ENCODE measurements at regions not wholly inside any gene's neighbourhood (a gene's known extent, or its start where the extent isn't known, plus 50 kb on each side); places are given as distances from the start of the nearest gene placed in this dataset.

DNA sequence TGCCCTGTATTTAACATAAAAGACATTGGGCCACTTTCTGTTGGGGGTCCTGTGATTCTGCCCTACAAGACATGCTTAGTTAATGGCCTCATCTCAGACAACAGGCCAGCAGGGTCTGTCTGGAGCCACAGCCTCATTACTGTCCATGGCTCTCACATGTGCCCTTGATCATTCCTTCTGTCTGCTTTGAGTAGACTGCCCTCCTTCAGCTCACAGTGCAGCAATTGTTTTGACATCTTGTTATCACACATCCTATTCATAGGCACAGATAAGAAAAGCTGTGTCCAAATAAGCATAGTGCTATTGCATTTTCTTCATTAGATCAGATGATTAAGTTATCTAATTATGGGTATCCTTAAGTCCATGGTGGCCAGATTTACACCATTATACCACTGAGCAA, 127.9 kb downstream of the KCTD12 start:
- TF ChIP-seq, protein P1, sequence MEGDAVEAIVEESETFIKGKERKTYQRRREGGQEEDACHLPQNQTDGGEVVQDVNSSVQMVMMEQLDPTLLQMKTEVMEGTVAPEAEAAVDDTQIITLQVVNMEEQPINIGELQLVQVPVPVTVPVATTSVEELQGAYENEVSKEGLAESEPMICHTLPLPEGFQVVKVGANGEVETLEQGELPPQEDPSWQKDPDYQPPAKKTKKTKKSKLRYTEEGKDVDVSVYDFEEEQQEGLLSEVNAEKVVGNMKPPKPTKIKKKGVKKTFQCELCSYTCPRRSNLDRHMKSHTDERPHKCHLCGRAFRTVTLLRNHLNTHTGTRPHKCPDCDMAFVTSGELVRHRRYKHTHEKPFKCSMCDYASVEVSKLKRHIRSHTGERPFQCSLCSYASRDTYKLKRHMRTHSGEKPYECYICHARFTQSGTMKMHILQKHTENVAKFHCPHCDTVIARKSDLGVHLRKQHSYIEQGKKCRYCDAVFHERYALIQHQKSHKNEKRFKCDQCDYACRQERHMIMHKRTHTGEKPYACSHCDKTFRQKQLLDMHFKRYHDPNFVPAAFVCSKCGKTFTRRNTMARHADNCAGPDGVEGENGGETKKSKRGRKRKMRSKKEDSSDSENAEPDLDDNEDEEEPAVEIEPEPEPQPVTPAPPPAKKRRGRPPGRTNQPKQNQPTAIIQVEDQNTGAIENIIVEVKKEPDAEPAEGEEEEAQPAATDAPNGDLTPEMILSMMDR (IDR thresholded peaks at IDR 0.05; ENCODE audit: low read depth, low read length, missing control alignments), result no peak

DNA sequence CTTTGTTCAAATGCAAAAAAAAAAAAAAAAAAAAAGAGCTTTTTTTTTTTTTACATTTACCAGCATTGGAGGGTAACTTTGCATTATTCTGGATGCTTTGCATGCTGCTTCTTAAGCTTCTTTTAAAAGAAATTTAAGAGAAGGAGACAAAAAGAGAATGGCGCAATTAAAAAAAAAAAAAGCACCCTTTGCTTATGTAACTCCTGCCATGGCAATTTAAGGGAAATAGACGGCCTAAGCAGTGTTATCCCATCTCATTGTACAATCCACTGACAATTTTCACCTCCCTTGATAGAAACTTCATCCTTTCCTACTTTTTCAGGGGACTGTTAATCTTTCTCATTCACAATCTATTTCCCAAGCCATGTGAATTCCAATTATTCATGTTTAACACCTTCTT, 129.8 kb downstream of the KCTD12 start:
- H3K4me3 ChIP-seq (replicated peaks; ENCODE audit: low read depth, low read length), result no peak overlapping the region
- no peak for DNase-seq (ENCODE audit: extremely low read depth, low read depth)
- TF ChIP-seq, protein P1 (IDR thresholded peaks at IDR 0.05; ENCODE audit: low read depth, low read length, missing control alignments), result no peak

More for the DNA sequence above, 127.9 kb downstream of the KCTD12 start:
- DNase-seq (ENCODE audit: extremely low read depth, low read depth), result no peak
- no peak overlapping the region for H3K4me3 ChIP-seq (replicated peaks; ENCODE audit: low read depth, low read length)

DNA sequence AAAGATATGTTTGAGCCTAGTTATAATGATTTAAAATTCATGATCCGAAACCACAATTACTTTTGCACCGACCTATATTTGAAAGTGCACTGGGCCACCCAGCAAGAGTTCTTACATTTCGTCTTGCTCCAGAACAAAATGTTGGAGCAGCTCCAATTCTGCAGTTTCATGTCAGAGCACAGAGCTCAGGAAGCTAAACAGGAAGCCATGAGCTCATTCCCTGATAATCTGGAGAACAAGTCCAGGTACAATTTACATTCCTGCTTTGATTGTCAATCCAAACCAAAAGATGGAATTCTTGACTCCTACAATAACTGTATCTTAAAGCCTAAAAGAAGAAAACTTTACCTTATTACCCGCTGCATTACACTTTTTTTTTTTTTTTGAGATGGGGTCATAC, 131.8 kb downstream of the KCTD12 start:
- TF ChIP-seq, protein P1 (IDR thresholded peaks at IDR 0.05; ENCODE audit: low read depth, low read length, missing control alignments), result no peak
- DNase-seq (ENCODE audit: extremely low read depth, low read depth), result no peak
- H3K4me3 ChIP-seq (replicated peaks; ENCODE audit: low read depth, low read length), result no peak overlapping the region

DNA sequence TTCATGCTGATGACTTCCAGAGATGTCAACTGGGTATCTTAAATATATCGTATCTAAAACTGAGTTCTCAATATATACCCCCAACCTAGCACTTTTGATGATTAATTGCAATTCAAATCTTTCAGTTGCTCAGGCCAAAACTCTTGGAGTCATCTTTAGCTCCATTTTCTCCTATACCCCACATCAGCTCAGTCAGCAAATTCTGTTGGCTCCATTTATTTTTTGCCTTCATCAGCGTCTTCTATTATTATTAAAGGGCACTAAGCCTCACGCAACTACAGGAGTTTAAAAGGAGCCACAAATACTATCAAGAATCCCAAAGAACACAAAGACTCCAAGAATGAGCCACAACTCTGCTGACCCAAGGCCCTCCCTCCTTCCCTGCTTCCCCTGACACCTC, 134.9 kb downstream of the KCTD12 start:
- TF ChIP-seq, protein P1 (IDR thresholded peaks at IDR 0.05; ENCODE audit: low read depth, low read length, missing control alignments), result no peak
- no peak overlapping the region for H3K4me3 ChIP-seq (replicated peaks; ENCODE audit: low read depth, low read length)
- DNase-seq (ENCODE audit: extremely low read depth, low read depth), result no peak

DNA sequence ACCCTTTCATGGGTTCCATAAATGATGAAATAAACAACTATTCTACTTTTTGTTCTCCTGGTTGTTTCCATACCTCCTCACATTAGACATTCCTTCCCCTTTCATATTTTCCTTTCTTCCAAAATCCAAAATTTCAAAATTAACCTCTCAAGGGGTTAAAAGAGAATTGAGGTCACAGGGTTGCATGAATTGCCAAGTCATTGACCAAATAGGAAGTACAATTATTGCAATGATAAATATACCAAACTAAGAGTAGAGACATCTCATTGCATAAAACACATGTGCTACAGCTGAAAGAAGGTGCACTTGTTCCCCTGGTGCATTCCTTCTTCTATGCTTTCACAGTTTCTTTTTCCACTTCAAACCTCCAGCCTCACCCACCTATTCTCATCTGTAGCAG, 136.1 kb downstream of the KCTD12 start:
- no peak for DNase-seq (ENCODE audit: extremely low read depth, low read depth)
- TF ChIP-seq, protein P1 (IDR thresholded peaks at IDR 0.05; ENCODE audit: low read depth, low read length, missing control alignments), result no peak
- no peak overlapping the region for H3K4me3 ChIP-seq (replicated peaks; ENCODE audit: low read depth, low read length)

DNA sequence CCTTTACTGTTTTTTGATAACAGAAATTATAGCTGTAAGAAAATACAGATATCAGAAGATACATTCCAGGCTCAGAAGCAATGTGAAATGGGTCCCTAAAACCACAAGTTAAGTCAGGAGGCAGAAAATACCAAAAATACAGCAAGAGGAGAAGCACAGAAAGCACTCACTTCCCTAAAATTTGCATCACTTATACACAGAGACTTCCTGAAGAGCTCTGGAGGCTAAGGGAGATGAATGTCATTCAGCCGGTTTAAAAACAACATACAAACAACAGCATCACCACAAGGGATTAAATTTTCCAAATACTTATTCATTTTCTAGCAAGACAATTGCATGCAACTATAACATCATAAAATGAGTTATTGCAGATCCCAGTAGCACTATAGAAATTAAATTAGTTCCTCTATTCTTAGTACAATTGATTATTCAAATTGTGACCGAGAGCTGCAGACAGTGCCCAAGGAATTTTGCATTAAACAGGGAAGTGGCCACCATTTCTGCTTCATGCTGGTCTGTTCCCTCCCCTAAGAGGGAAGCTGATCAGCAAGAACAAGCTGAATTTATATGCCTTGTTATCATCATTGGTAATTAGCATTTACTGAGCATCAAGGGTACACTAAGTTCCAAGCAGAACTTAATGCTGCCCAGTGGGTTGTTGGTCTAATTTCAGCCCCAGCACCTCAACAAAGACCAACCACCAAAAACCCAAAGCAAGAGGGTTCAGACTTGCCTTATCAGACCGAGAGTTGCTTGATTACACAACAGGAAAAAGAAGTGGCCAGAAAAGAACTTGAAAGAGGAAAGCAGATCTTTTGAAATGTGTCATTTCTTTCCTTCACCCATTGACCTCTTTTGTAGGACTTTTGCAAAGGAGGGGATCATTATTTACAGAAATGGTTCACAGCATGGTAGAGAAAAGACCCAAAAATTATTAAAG, 140.7 kb downstream of the KCTD12 start:
- TF ChIP-seq, protein P1 (IDR thresholded peaks at IDR 0.05; ENCODE audit: low read depth, low read length, missing control alignments), result no peak
- no peak overlapping the region for H3K4me3 ChIP-seq (replicated peaks; ENCODE audit: low read depth, low read length)
- DNase-seq (ENCODE audit: extremely low read depth, low read depth), result no peak
